ENCODE measurements at regions not wholly inside any gene's neighbourhood (a gene's known extent, or its start where the extent isn't known, plus 50 kb on each side); places are given as distances from the start of the nearest gene placed in this dataset.

DNA sequence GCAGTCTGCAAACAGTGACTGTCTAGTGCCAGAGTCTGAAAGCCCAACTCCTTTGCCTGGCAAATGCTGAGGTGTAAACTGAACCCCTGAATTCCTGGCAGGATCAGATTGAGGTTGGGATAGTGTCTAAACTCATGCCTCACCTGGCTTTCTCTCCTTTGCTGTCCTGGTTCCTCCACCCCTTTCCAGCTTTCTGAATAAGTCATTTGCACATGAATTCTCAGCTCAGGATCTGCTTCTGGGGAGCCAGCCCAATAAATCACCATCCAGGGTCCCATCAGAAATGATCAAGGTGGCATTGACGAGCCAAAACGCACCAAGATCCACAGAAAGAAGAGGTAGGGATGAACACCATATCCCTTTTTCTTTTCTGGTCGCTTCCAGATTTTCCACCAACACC is 301.6 kb downstream of the LRFN2 start:
- Histone ChIP-seq H3K4me3 (no peak overlapping the region), H3K27me3 (ENCODE audit: insufficient read depth, low read depth) (peaks cover 39% of the 10 kb centered on the region), H3K27ac (no peak overlapping the region), H3K9me2 (ENCODE audit: insufficient read depth) (no peaks in the 10 kb centered on the region), H3F3A (ENCODE audit: insufficient read depth, low read depth) (no peaks in the 10 kb centered on the region), H4K20me1 (ENCODE audit: insufficient read depth) (no peaks in the 10 kb centered on the region), H2AFZ (no peak overlapping the region), H3K36me3 (ENCODE audit: low read depth) (no peaks in the 10 kb centered on the region), H3K4me2 (no peak overlapping the region), H3K4me1 (replicated peaks; ENCODE audit: insufficient read depth) (no peaks in the 10 kb centered on the region), H3K9me3 (ENCODE audit: insufficient read depth, low read depth) (no peaks in the 10 kb centered on the region), H3K79me2 (ENCODE audit: low read depth) (no peaks in the 10 kb centered on the region)
- ChIA-PET POLR2A (ENCODE audit: unreplicated experiment) (no interaction called here), CTCF (no interaction called here)
- TF ChIP-seq, protein P1, sequence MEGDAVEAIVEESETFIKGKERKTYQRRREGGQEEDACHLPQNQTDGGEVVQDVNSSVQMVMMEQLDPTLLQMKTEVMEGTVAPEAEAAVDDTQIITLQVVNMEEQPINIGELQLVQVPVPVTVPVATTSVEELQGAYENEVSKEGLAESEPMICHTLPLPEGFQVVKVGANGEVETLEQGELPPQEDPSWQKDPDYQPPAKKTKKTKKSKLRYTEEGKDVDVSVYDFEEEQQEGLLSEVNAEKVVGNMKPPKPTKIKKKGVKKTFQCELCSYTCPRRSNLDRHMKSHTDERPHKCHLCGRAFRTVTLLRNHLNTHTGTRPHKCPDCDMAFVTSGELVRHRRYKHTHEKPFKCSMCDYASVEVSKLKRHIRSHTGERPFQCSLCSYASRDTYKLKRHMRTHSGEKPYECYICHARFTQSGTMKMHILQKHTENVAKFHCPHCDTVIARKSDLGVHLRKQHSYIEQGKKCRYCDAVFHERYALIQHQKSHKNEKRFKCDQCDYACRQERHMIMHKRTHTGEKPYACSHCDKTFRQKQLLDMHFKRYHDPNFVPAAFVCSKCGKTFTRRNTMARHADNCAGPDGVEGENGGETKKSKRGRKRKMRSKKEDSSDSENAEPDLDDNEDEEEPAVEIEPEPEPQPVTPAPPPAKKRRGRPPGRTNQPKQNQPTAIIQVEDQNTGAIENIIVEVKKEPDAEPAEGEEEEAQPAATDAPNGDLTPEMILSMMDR (conservative IDR thresholded peaks at IDR 0.05), result no peak
- TF ChIP-seq EZH2 (IDR thresholded peaks at IDR 0.05; ENCODE audit: low read depth), result no peak
- BruUV-seq (replicated peaks), result no TSS peak
- DNase-seq, result no peak
- intact Hi-C loops (cut with micrococcal nuclease; ENCODE audit: unreplicated experiment), result no loop called here

DNA sequence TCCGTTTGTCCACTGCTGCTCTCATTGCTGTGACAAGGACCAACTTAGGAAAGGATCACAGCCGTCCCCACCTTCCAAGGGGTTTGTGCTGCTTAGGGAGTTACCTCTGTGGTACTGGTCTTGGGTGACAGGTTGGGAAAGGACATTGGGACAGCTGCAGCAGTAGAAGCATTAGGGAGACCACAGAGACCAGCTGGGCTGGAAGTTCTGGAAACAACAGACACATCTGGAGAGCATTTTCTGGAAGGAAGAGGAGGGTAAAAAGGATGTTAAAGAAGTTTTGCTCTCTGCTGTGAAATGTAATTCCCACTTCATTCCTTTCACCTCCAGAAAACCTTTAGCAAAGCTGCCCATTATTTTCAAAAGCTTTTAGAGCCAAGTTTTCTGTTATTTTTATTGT is 304.2 kb downstream of the LRFN2 start:
- BruUV-seq (replicated peaks), result no TSS peak
- no peaks in the 10 kb centered on the region for H3K79me2 ChIP-seq (ENCODE audit: low read depth)
- H3K4me1 ChIP-seq (replicated peaks; ENCODE audit: insufficient read depth), result no peaks in the 10 kb centered on the region
- H3K27me3 ChIP-seq (ENCODE audit: insufficient read depth, low read depth), result peaks cover 39% of the 10 kb centered on the region
- TF ChIP-seq EZH2 (IDR thresholded peaks at IDR 0.05; ENCODE audit: low read depth), result no peak
- TF ChIP-seq, protein P1 (conservative IDR thresholded peaks at IDR 0.05), result no peak
- no peak overlapping the region for H3K27ac ChIP-seq
- POLR2A ChIA-PET (ENCODE audit: unreplicated experiment), result no interaction called here
- intact Hi-C loops (cut with micrococcal nuclease; ENCODE audit: unreplicated experiment), result no loop called here
- no peak overlapping the region for H3K4me2 ChIP-seq
- no peaks in the 10 kb centered on the region for H4K20me1 ChIP-seq (ENCODE audit: insufficient read depth)
- no peak overlapping the region for H3K4me3 ChIP-seq
- no peak for DNase-seq
- H2AFZ ChIP-seq, result no peak overlapping the region
- H3K9me3 ChIP-seq (ENCODE audit: insufficient read depth, low read depth), result no peaks in the 10 kb centered on the region
- CTCF ChIA-PET, result no interaction called here
- no peaks in the 10 kb centered on the region for H3K9me2 ChIP-seq (ENCODE audit: insufficient read depth)
- no peaks in the 10 kb centered on the region for H3K36me3 ChIP-seq (ENCODE audit: low read depth)
- no peaks in the 10 kb centered on the region for H3F3A ChIP-seq (ENCODE audit: insufficient read depth, low read depth)

DNA sequence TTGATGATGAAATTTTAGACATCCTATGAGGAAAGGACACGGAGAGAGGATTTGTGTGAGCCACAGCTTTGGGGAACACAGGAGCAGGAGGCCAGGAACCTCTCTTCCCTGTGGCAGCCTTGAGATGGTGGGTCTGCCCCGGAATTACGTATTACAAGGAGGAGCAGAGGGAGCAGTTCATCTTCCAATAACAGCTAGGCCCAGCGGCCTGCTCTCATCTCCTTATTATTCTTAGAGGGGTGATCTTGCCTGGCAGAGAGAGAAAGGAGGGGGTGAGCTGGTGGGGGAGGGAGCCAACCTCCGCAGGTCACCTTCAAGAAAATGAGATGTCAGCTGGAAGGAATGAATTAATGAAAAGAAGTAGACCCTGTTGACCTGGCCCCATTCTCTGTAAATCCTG is 305.8 kb downstream of the LRFN2 start:
- H3K79me2 ChIP-seq (ENCODE audit: low read depth), result no peaks in the 10 kb centered on the region
- POLR2A ChIA-PET (ENCODE audit: unreplicated experiment), result no interaction called here
- TF ChIP-seq, protein P1 (conservative IDR thresholded peaks at IDR 0.05), result no peak
- no peak for TF ChIP-seq EZH2 (IDR thresholded peaks at IDR 0.05; ENCODE audit: low read depth)
- no peak overlapping the region for H3K27ac ChIP-seq
- no peaks in the 10 kb centered on the region for H3K9me3 ChIP-seq (ENCODE audit: insufficient read depth, low read depth)
- no peaks in the 10 kb centered on the region for H4K20me1 ChIP-seq (ENCODE audit: insufficient read depth)
- CTCF ChIA-PET, result no interaction called here
- peaks cover 36% of the 10 kb centered on the region for H3K27me3 ChIP-seq (ENCODE audit: insufficient read depth, low read depth)
- H3K36me3 ChIP-seq (ENCODE audit: low read depth), result no peaks in the 10 kb centered on the region
- DNase-seq, result no peak
- no peaks in the 10 kb centered on the region for H3K9me2 ChIP-seq (ENCODE audit: insufficient read depth)
- no TSS peak for BruUV-seq (replicated peaks)
- no peak overlapping the region for H2AFZ ChIP-seq
- H3K4me1 ChIP-seq (replicated peaks; ENCODE audit: insufficient read depth), result no peaks in the 10 kb centered on the region
- no peaks in the 10 kb centered on the region for H3F3A ChIP-seq (ENCODE audit: insufficient read depth, low read depth)
- H3K4me2 ChIP-seq, result no peak overlapping the region
- H3K4me3 ChIP-seq, result no peak overlapping the region
- intact Hi-C loops (cut with micrococcal nuclease; ENCODE audit: unreplicated experiment), result no loop called here
